IPS DF 6.9 (cell line): ENCODE measurements at regions not wholly inside any gene's neighbourhood (a gene's known extent, or its start where the extent isn't known, plus 50 kb on each side); places are given as distances from the start of the nearest gene placed in this dataset.

Source experiments
- DNase-seq: peaks from one replicate; pipeline ENCODE4 v3.0.0-alpha.2; 2013; ENCODE audit warnings: low read depth, low spot score
- H3K27ac ChIP-seq: one replicate; pipeline ENCODE4 v1.5.1; 2013; ENCODE audit warnings: low read length, control low read depth
- H3K27me3 ChIP-seq: 2 replicates; pipeline ENCODE4 v1.6.1; 2013; ENCODE audit warnings: mild to moderate bottlenecking, low read length; ENCODE audit not compliant: control insufficient read depth, insufficient read depth
- H3K36me3 ChIP-seq: 2 replicates; pipeline ENCODE4 v1.6.1; 2013; ENCODE audit warnings: low read length; ENCODE audit not compliant: control insufficient read depth, insufficient read depth
- H3K4me1 ChIP-seq: 2 replicates; pipeline ENCODE4 v1.6.1; 2013; ENCODE audit warnings: low read length; ENCODE audit not compliant: control insufficient read depth, insufficient read depth
- H3K4me3 ChIP-seq: 2 replicates; pipeline ENCODE4 v1.5.1; 2013; ENCODE audit warnings: mild to moderate bottlenecking, low read length
- H3K9me3 ChIP-seq: 2 replicates; pipeline ENCODE4 v1.6.1; 2013; ENCODE audit warnings: low read length, inconsistent platforms; ENCODE audit not compliant: control insufficient read depth, insufficient read depth
- WGBS: extraction: QIAGEN DNeasy Blood & Tissue Kit; methylation state at CpG from one replicate; pipeline ENCODE4 v1.1.7; 2013; ENCODE audit warnings: mixed read lengths, missing lambda C conversion rate; ENCODE audit not compliant: insufficient read length, insufficient coverage; 5-methylcytosine and 5-hydroxymethylcytosine counted together

- no peak overlapping the region for H3K27ac ChIP-seq
Observed at GRCh38 chr11:15825976-15826650, 530.2 kb downstream of the SOX6 start.

GRCh38 chr11:15826826-15827225 lies 529.5 kb downstream of the SOX6 start:
- H3K27ac ChIP-seq, result no peak overlapping the region
- H3K9me3 ChIP-seq, result no peaks in the 10 kb centered on the region
- H3K4me1 ChIP-seq, result no peaks in the 10 kb centered on the region
- no peak overlapping the region for H3K4me3 ChIP-seq
- no peaks in the 10 kb centered on the region for H3K27me3 ChIP-seq
- DNase-seq, result peak; percentile 39
- H3K36me3 ChIP-seq, result no peaks in the 10 kb centered on the region

More at GRCh38 chr11:15825976-15826650, 530.2 kb downstream of the SOX6 start:
- WGBS, result no CpG with 5 or more reads among the region's 7 CpGs
- H3K4me3 ChIP-seq, result no peak overlapping the region
- H3K4me1 ChIP-seq, result no peaks in the 10 kb centered on the region
- DNase-seq, result no peak
- H3K9me3 ChIP-seq, result no peaks in the 10 kb centered on the region
- H3K36me3 ChIP-seq, result no peaks in the 10 kb centered on the region
- no peaks in the 10 kb centered on the region for H3K27me3 ChIP-seq

GRCh38 chr11:15828215-15828853 lies 528.0 kb downstream of the SOX6 start:
- no peak overlapping the region for H3K4me3 ChIP-seq
- H3K4me1 ChIP-seq, result no peaks in the 10 kb centered on the region
- H3K27ac ChIP-seq, result no peak overlapping the region
- no peaks in the 10 kb centered on the region for H3K27me3 ChIP-seq
- H3K9me3 ChIP-seq, result no peaks in the 10 kb centered on the region
- H3K36me3 ChIP-seq, result no peaks in the 10 kb centered on the region
- no CpG with 5 or more reads among the region's 9 CpGs for WGBS
- DNase-seq, result no peak

GRCh38 chr11:15829312-15829711 lies 527.0 kb downstream of the SOX6 start:
- Histone ChIP-seq H3K4me1 (no peaks in the 10 kb centered on the region), H3K36me3 (no peaks in the 10 kb centered on the region), H3K4me3 (no peak overlapping the region), H3K9me3 (no peaks in the 10 kb centered on the region), H3K27me3 (no peaks in the 10 kb centered on the region), H3K27ac (no peak overlapping the region)
- WGBS, result no CpG with 5 or more reads among the region's 1 CpG
- no peak for DNase-seq

- no peak overlapping the region for H3K4me3 ChIP-seq
- H3K36me3 ChIP-seq, result no peaks in the 10 kb centered on the region
- H3K27me3 ChIP-seq, result no peaks in the 10 kb centered on the region
- no peak for DNase-seq
- no peaks in the 10 kb centered on the region for H3K9me3 ChIP-seq
- H3K27ac ChIP-seq, result no peak overlapping the region
- H3K4me1 ChIP-seq, result no peaks in the 10 kb centered on the region
- no CpG with 5 or more reads among the region's 9 CpGs for WGBS
Observed at GRCh38 chr11:15830741-15831428, 525.5 kb downstream of the SOX6 start.

GRCh38 chr11:15835788-15836411 lies 520.4 kb downstream of the SOX6 start:
- Histone ChIP-seq H3K9me3 (no peaks in the 10 kb centered on the region), H3K27me3 (no peaks in the 10 kb centered on the region), H3K4me3 (no peak overlapping the region), H3K4me1 (no peaks in the 10 kb centered on the region), H3K27ac (no peak overlapping the region), H3K36me3 (no peaks in the 10 kb centered on the region)
- DNase-seq, result no peak
- no CpG with 5 or more reads among the region's 7 CpGs for WGBS

- H3K27ac ChIP-seq, result no peak overlapping the region
- no peaks in the 10 kb centered on the region for H3K9me3 ChIP-seq
- no peak overlapping the region for H3K4me3 ChIP-seq
- no peaks in the 10 kb centered on the region for H3K27me3 ChIP-seq
- no peak for DNase-seq
- no peaks in the 10 kb centered on the region for H3K4me1 ChIP-seq
- no peaks in the 10 kb centered on the region for H3K36me3 ChIP-seq
- no CpG with 5 or more reads among the region's 1 CpG for WGBS
Observed at GRCh38 chr11:15836795-15837194, 519.6 kb downstream of the SOX6 start.

- WGBS, result no CpG with 5 or more reads among the region's 4 CpGs
Observed at GRCh38 chr11:15837901-15838489, 518.4 kb downstream of the SOX6 start.

GRCh38 chr11:15839061-15839460 lies 517.3 kb downstream of the SOX6 start:
- no peak overlapping the region for H3K27ac ChIP-seq
- no peaks in the 10 kb centered on the region for H3K27me3 ChIP-seq
- no peaks in the 10 kb centered on the region for H3K36me3 ChIP-seq
- no peak overlapping the region for H3K4me3 ChIP-seq
- DNase-seq, result no peak
- no CpG with 5 or more reads among the region's 3 CpGs for WGBS
- peaks cover 1% of the 10 kb centered on the region; the same call in 1 of the 2 replicates for H3K4me1 ChIP-seq
- no peaks in the 10 kb centered on the region for H3K9me3 ChIP-seq

More at GRCh38 chr11:15837901-15838489, 518.4 kb downstream of the SOX6 start:
- H3K9me3 ChIP-seq, result no peaks in the 10 kb centered on the region
- no peak overlapping the region for H3K4me3 ChIP-seq
- DNase-seq, result no peak
- no peaks in the 10 kb centered on the region for H3K36me3 ChIP-seq
- H3K4me1 ChIP-seq, result no peaks in the 10 kb centered on the region
- H3K27ac ChIP-seq, result no peak overlapping the region
- no peaks in the 10 kb centered on the region for H3K27me3 ChIP-seq

GRCh38 chr11:15840966-15841365 lies 515.4 kb downstream of the SOX6 start:
- WGBS, result no CpG with 5 or more reads among the region's 2 CpGs
- Histone ChIP-seq H3K27ac (no peak overlapping the region), H3K4me1 (peaks cover 4% of the 10 kb centered on the region; the same call in 1 of the 2 replicates), H3K36me3 (no peaks in the 10 kb centered on the region), H3K4me3 (no peak overlapping the region), H3K27me3 (no peaks in the 10 kb centered on the region), H3K9me3 (no peaks in the 10 kb centered on the region)
- DNase-seq, result no peak
